Mesodermal cell (in vitro differentiated cells): ENCODE measurements at regions not wholly inside any gene's neighbourhood (a gene's known extent, or its start where the extent isn't known, plus 50 kb on each side); places are given as distances from the start of the nearest gene placed in this dataset.

Experiments used
- H3K27ac ChIP-seq: 2 replicates; pipeline ENCODE4 v1.7.0; 2013; ENCODE audit warnings: mild to moderate bottlenecking, low read depth, low read length, moderate library complexity; ENCODE audit not compliant: severe bottlenecking
- H3K36me3 ChIP-seq: 2 replicates; pipeline ENCODE4 v1.7.1; 2013; ENCODE audit warnings: mild to moderate bottlenecking, low read length, moderate library complexity; ENCODE audit not compliant: control insufficient read depth, insufficient read depth
- H3K4me1 ChIP-seq: one replicate; pipeline ENCODE4 v1.7.1; 2013; ENCODE audit warnings: mild to moderate bottlenecking, low read length; ENCODE audit not compliant: insufficient read depth, control insufficient read depth, poor library complexity, severe bottlenecking
- H3K4me3 ChIP-seq: 2 replicates; pipeline ENCODE4 v1.7.0; 2013; ENCODE audit warnings: low read length, control low read depth, mild to moderate bottlenecking; ENCODE audit not compliant: insufficient read depth, poor library complexity, severe bottlenecking; ENCODE audit errors: extremely low read depth
- H3K9me3 ChIP-seq: 2 replicates; pipeline ENCODE4 v1.7.1; 2013; ENCODE audit warnings: mild to moderate bottlenecking, low read length, moderate library complexity; ENCODE audit not compliant: control insufficient read depth
- WGBS, 2 experiments: methylation state at CpG; one replicate each; pipeline ENCODE4 v1.1.5; 2013; ENCODE audit warnings: missing lambda C conversion rate in 2 of 2; ENCODE audit not compliant: insufficient coverage in 2 of 2; 5-methylcytosine and 5-hydroxymethylcytosine counted together

GRCh38 chr3:116848248-116848829 lies 138.8 kb downstream of the TUSC7 start:
- no peak overlapping the region for H3K27ac ChIP-seq
- no peaks in the 10 kb centered on the region for H3K36me3 ChIP-seq
- H3K4me1 ChIP-seq, result no peaks in the 10 kb centered on the region
- WGBS, 2 experiments, result 73 to 84% methylated on average over 3 of the region's 3 CpGs
- H3K9me3 ChIP-seq, result no peaks in the 10 kb centered on the region
- no peak overlapping the region for H3K4me3 ChIP-seq

GRCh38 chr3:116849261-116849688 lies 139.7 kb downstream of the TUSC7 start:
- no peaks in the 10 kb centered on the region for H3K36me3 ChIP-seq
- no peaks in the 10 kb centered on the region for H3K4me1 ChIP-seq
- WGBS, 2 experiments, result 46 to 58% methylated on average over 3 of the region's 3 CpGs
- no peaks in the 10 kb centered on the region for H3K9me3 ChIP-seq
- no peak overlapping the region for H3K4me3 ChIP-seq
- no peak overlapping the region for H3K27ac ChIP-seq

GRCh38 chr3:116852803-116853202 lies 143.2 kb downstream of the TUSC7 start:
- no peak overlapping the region for H3K4me3 ChIP-seq
- no peaks in the 10 kb centered on the region for H3K4me1 ChIP-seq
- no peak overlapping the region for H3K27ac ChIP-seq
- no peaks in the 10 kb centered on the region for H3K9me3 ChIP-seq
- WGBS, 2 experiments, result 76 to 86% methylated on average over 3 to 4 of the region's 5 CpGs
- no peaks in the 10 kb centered on the region for H3K36me3 ChIP-seq

GRCh38 chr3:116863270-116863770 lies 153.7 kb downstream of the TUSC7 start:
- H3K4me3 ChIP-seq, result no peak overlapping the region
- peak overlapping the region; percentile 48 for H3K27ac ChIP-seq
- no peaks in the 10 kb centered on the region for H3K9me3 ChIP-seq
- H3K4me1 ChIP-seq, result peaks cover 4% of the 10 kb centered on the region
- WGBS, 2 experiments, result 67 to 86% methylated on average over 1 of the region's 3 CpGs
- H3K36me3 ChIP-seq, result no peaks in the 10 kb centered on the region

- H3K4me1 ChIP-seq, result peaks cover 4% of the 10 kb centered on the region
- H3K36me3 ChIP-seq, result no peaks in the 10 kb centered on the region
- H3K9me3 ChIP-seq, result no peaks in the 10 kb centered on the region
- peak overlapping the region; percentile 21 for H3K4me3 ChIP-seq
- WGBS, 2 experiments, result 8 to 11% methylated on average over 9 to 10 of the region's 16 CpGs
- H3K27ac ChIP-seq, result peak overlapping the region; percentile 48
Measured at GRCh38 chr3:116863822-116864589, 154.4 kb downstream of the TUSC7 start.

- Histone ChIP-seq H3K4me3 (peak overlapping the region; percentile 21), H3K4me1 (peaks cover 4% of the 10 kb centered on the region), H3K27ac (no peak overlapping the region), H3K9me3 (no peaks in the 10 kb centered on the region), H3K36me3 (no peaks in the 10 kb centered on the region)
- WGBS, 2 experiments, result 45 to 51% methylated on average over 4 to 6 of the region's 7 CpGs
Measured at GRCh38 chr3:116864590-116864927, 155.0 kb downstream of the TUSC7 start.

GRCh38 chr3:116870379-116870778 lies 160.8 kb downstream of the TUSC7 start:
- H3K36me3 ChIP-seq, result no peaks in the 10 kb centered on the region
- no peaks in the 10 kb centered on the region for H3K9me3 ChIP-seq
- no peak overlapping the region for H3K4me3 ChIP-seq
- no peaks in the 10 kb centered on the region for H3K4me1 ChIP-seq
- H3K27ac ChIP-seq, result no peak overlapping the region
- WGBS, 2 experiments, result 68 to 71% methylated on average over 3 to 4 of the region's 4 CpGs

GRCh38 chr3:116871905-116872304 lies 162.3 kb downstream of the TUSC7 start:
- WGBS, 2 experiments, result no CpG with 5 or more reads among the region's 1 CpG
- Histone ChIP-seq H3K4me1 (no peaks in the 10 kb centered on the region), H3K27ac (no peak overlapping the region), H3K36me3 (no peaks in the 10 kb centered on the region), H3K4me3 (no peak overlapping the region), H3K9me3 (no peaks in the 10 kb centered on the region)

GRCh38 chr3:116872688-116873087 lies 163.1 kb downstream of the TUSC7 start:
- no peaks in the 10 kb centered on the region for H3K9me3 ChIP-seq
- no peaks in the 10 kb centered on the region for H3K36me3 ChIP-seq
- WGBS, 2 experiments, result 75 to 100% methylated on average over 2 of the region's 2 CpGs
- H3K4me1 ChIP-seq, result no peaks in the 10 kb centered on the region
- H3K27ac ChIP-seq, result no peak overlapping the region
- no peak overlapping the region for H3K4me3 ChIP-seq

- no peaks in the 10 kb centered on the region for H3K36me3 ChIP-seq
- no peak overlapping the region for H3K4me3 ChIP-seq
- H3K4me1 ChIP-seq, result no peaks in the 10 kb centered on the region
- H3K9me3 ChIP-seq, result no peaks in the 10 kb centered on the region
- WGBS, 2 experiments, result no CpG with 5 or more reads among the region's 3 CpGs
- no peak overlapping the region for H3K27ac ChIP-seq
Measured at GRCh38 chr3:116873142-116873541, 163.6 kb downstream of the TUSC7 start.

GRCh38 chr3:116877968-116878367 lies 168.4 kb downstream of the TUSC7 start:
- Histone ChIP-seq H3K27ac (no peak overlapping the region), H3K36me3 (no peaks in the 10 kb centered on the region), H3K9me3 (no peaks in the 10 kb centered on the region), H3K4me3 (no peak overlapping the region), H3K4me1 (no peaks in the 10 kb centered on the region)
- WGBS, 2 experiments, result 70 to 94% methylated on average over 1 to 3 of the region's 3 CpGs
